ENCODE measurements at regions not wholly inside any gene's neighbourhood (a gene's known extent, or its start where the extent isn't known, plus 50 kb on each side); places are given as distances from the start of the nearest gene placed in this dataset.

- TF ChIP-seq, protein P1, sequence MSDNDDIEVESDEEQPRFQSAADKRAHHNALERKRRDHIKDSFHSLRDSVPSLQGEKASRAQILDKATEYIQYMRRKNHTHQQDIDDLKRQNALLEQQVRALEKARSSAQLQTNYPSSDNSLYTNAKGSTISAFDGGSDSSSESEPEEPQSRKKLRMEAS (IDR thresholded peaks at IDR 0.05) = no peak
- TF ChIP-seq, protein P2, sequence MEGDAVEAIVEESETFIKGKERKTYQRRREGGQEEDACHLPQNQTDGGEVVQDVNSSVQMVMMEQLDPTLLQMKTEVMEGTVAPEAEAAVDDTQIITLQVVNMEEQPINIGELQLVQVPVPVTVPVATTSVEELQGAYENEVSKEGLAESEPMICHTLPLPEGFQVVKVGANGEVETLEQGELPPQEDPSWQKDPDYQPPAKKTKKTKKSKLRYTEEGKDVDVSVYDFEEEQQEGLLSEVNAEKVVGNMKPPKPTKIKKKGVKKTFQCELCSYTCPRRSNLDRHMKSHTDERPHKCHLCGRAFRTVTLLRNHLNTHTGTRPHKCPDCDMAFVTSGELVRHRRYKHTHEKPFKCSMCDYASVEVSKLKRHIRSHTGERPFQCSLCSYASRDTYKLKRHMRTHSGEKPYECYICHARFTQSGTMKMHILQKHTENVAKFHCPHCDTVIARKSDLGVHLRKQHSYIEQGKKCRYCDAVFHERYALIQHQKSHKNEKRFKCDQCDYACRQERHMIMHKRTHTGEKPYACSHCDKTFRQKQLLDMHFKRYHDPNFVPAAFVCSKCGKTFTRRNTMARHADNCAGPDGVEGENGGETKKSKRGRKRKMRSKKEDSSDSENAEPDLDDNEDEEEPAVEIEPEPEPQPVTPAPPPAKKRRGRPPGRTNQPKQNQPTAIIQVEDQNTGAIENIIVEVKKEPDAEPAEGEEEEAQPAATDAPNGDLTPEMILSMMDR (IDR thresholded peaks at IDR 0.05; ENCODE audit: low read depth, low read length, missing input control) = no peak
- no peak for TF ChIP-seq RXRA (IDR thresholded peaks at IDR 0.05)
- TF ChIP-seq, protein P3, sequence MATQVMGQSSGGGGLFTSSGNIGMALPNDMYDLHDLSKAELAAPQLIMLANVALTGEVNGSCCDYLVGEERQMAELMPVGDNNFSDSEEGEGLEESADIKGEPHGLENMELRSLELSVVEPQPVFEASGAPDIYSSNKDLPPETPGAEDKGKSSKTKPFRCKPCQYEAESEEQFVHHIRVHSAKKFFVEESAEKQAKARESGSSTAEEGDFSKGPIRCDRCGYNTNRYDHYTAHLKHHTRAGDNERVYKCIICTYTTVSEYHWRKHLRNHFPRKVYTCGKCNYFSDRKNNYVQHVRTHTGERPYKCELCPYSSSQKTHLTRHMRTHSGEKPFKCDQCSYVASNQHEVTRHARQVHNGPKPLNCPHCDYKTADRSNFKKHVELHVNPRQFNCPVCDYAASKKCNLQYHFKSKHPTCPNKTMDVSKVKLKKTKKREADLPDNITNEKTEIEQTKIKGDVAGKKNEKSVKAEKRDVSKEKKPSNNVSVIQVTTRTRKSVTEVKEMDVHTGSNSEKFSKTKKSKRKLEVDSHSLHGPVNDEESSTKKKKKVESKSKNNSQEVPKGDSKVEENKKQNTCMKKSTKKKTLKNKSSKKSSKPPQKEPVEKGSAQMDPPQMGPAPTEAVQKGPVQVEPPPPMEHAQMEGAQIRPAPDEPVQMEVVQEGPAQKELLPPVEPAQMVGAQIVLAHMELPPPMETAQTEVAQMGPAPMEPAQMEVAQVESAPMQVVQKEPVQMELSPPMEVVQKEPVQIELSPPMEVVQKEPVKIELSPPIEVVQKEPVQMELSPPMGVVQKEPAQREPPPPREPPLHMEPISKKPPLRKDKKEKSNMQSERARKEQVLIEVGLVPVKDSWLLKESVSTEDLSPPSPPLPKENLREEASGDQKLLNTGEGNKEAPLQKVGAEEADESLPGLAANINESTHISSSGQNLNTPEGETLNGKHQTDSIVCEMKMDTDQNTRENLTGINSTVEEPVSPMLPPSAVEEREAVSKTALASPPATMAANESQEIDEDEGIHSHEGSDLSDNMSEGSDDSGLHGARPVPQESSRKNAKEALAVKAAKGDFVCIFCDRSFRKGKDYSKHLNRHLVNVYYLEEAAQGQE (IDR thresholded peaks at IDR 0.05) = no peak
- TF ChIP-seq FOXA1 (IDR thresholded peaks at IDR 0.05) = no peak
- no peak for TF ChIP-seq JUND (IDR thresholded peaks at IDR 0.05)
Observed at GRCh38 chr9:105994970-105995369, 300.6 kb downstream of the TMEM38B start.

Measured in liver (tissue), 3 donors.